ENCODE measurements at regions not wholly inside any gene's neighbourhood (a gene's known extent, or its start where the extent isn't known, plus 50 kb on each side); places are given as distances from the start of the nearest gene placed in this dataset.
"Not testable (repeated sequence)": the region's sequence is repeated elsewhere in the genome, so short reads cannot be mapped to it uniquely, and the experiment has no call there.

GRCh38 chr5:127216898-127217675 is 73.5 kb upstream of the MEGF10 start:
- DNase-seq, result no peak

- DNase-seq, result not testable (repeated sequence)
Measured at GRCh38 chr5:127221936-127222335, 68.7 kb upstream of the MEGF10 start.

- not testable (repeated sequence) for DNase-seq
Measured at GRCh38 chr5:127222571-127223156, 67.9 kb upstream of the MEGF10 start.

- no peak for DNase-seq
Measured at GRCh38 chr5:127223256-127223974, 67.2 kb upstream of the MEGF10 start.

GRCh38 chr5:127227881-127228280 is 62.7 kb upstream of the MEGF10 start:
- no peak for DNase-seq

- no peak for DNase-seq
Measured at GRCh38 chr5:127228540-127229184, 61.9 kb upstream of the MEGF10 start.

- peak; percentile 72 for DNase-seq
Measured at GRCh38 chr5:127229185-127229889, 61.3 kb upstream of the MEGF10 start.

- no peak for DNase-seq
Measured at GRCh38 chr5:127231118-127231517, 59.5 kb upstream of the MEGF10 start.

GRCh38 chr5:127233590-127233989 is 57.0 kb upstream of the MEGF10 start:
- DNase-seq, result no peak

GRCh38 chr5:127235136-127235535 is 55.5 kb upstream of the MEGF10 start:
- DNase-seq, result no peak

GRCh38 chr5:127236254-127236653 is 54.3 kb upstream of the MEGF10 start:
- no peak for DNase-seq
